Parathyroid adenoma (tissue), 2 donors: ENCODE measurements at regions not wholly inside any gene's neighbourhood (a gene's known extent, or its start where the extent isn't known, plus 50 kb on each side); places are given as distances from the start of the nearest gene placed in this dataset.
"Not testable (repeated sequence)": the region's sequence is repeated elsewhere in the genome, so short reads cannot be mapped to it uniquely, and the experiment has no call there.

Source experiments
- H2AFZ ChIP-seq: fragments of 300-600 bp; sonication (generic); one replicate; pipeline ENCODE4 v1.7.0; 2017; ENCODE audit warnings: antibody characterized with exemption, mild to moderate bottlenecking
- H3K27ac ChIP-seq: fragments of 300-600 bp; sonication (generic); one replicate; pipeline ENCODE4 v1.7.0; 2017
- H3K27me3 ChIP-seq: fragments of 300-600 bp; sonication (generic); one replicate; pipeline ENCODE4 v1.7.0; 2017; ENCODE audit warnings: low read length; ENCODE audit not compliant: control insufficient read depth, insufficient read depth
- H3K36me3 ChIP-seq: fragments of 300-600 bp; sonication (generic); one replicate; pipeline ENCODE4 v1.7.0; 2017; ENCODE audit warnings: low read length; ENCODE audit not compliant: control insufficient read depth, insufficient read depth
- H3K4me1 ChIP-seq: fragments of 300-600 bp; sonication (generic); one replicate; pipeline ENCODE4 v1.7.0; 2017; ENCODE audit warnings: control low read depth
- H3K4me2 ChIP-seq: fragments of 300-600 bp; sonication (generic); one replicate; pipeline ENCODE4 v1.7.0; 2017; ENCODE audit warnings: low read length
- H3K4me3 ChIP-seq: fragments of 300-600 bp; sonication (generic); one replicate; pipeline ENCODE4 v1.7.0; 2017; ENCODE audit warnings: low read depth, low read length
- H3K79me2 ChIP-seq: fragments of 300-600 bp; sonication (generic); one replicate; pipeline ENCODE4 v1.7.0; 2017; ENCODE audit warnings: control low read depth
- H3K9ac ChIP-seq: fragments of 300-600 bp; sonication (generic); one replicate; pipeline ENCODE4 v1.7.0; 2017; ENCODE audit warnings: mild to moderate bottlenecking
- H3K9me3 ChIP-seq: fragments of 300-600 bp; sonication (generic); one replicate; pipeline ENCODE4 v1.7.0; 2017; ENCODE audit warnings: low read length; ENCODE audit not compliant: control insufficient read depth
- TF ChIP-seq, protein P1 (sequence below): fragments of 300-600 bp; sonication (generic); IDR thresholded peaks from one replicate; pipeline ENCODE4 v1.7.0; 2017; ENCODE audit warnings: antibody characterized with exemption, mild to moderate bottlenecking
- donor health status: primary hyperparathyroidism.

DNA sequence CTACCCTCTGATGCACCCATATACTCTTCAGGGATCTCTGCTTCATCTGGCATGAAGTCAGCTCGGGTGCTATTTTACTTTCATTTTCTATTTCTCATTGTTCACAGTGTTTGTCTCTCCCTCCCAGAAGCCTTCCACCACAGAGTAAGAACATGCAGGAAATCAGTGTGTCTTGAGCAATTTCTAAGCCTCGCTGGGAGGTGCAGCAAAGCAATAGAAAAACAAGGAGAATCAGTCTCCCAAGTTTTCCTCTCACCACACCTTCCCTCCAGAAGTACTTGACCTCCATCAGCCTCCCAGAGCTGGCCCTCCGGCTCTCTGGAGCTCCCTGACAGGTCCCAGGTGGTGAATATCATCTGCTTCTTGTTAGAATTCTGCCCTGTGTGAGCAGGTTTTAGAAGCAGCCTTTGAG, 594.7 kb upstream of the CAMK1G start:
- Histone ChIP-seq H3K27ac (peak overlapping the region; percentile 15), H3K4me2 (peak overlapping the region; percentile 81), H3K36me3 (no peaks in the 10 kb centered on the region), H3K79me2 (no peaks in the 10 kb centered on the region), H3K9ac (no peak overlapping the region), H3K4me3 (peak overlapping the region; percentile 64), H3K9me3 (no peaks in the 10 kb centered on the region), H3K4me1 (no peaks in the 10 kb centered on the region), H3K27me3 (no peaks in the 10 kb centered on the region), H2AFZ (peak overlapping the region; percentile 53)
- TF ChIP-seq, protein P1, sequence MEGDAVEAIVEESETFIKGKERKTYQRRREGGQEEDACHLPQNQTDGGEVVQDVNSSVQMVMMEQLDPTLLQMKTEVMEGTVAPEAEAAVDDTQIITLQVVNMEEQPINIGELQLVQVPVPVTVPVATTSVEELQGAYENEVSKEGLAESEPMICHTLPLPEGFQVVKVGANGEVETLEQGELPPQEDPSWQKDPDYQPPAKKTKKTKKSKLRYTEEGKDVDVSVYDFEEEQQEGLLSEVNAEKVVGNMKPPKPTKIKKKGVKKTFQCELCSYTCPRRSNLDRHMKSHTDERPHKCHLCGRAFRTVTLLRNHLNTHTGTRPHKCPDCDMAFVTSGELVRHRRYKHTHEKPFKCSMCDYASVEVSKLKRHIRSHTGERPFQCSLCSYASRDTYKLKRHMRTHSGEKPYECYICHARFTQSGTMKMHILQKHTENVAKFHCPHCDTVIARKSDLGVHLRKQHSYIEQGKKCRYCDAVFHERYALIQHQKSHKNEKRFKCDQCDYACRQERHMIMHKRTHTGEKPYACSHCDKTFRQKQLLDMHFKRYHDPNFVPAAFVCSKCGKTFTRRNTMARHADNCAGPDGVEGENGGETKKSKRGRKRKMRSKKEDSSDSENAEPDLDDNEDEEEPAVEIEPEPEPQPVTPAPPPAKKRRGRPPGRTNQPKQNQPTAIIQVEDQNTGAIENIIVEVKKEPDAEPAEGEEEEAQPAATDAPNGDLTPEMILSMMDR = no peak

DNA sequence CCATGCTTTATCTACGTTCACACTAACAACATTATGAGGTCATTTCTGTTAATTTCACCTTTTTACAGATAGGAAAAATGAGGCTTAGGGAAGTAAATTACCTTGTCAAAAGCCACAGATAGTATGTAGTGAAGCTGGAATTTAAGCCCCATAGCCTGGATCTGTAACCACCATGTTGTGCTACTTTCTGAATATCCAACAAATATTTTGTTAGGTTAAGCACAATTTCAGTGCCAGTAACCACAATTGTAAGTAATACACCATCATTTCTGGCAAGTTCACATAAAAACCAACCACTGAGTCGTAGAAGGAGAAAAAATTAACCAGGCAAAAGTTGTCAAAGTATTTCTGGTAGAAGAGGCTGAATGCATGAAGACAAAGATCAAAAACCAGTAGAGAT, 593.1 kb upstream of the CAMK1G start:
- H3K27ac ChIP-seq = no peak overlapping the region
- no peaks in the 10 kb centered on the region for H3K79me2 ChIP-seq
- no peak overlapping the region for H3K9ac ChIP-seq
- no peak overlapping the region for H2AFZ ChIP-seq
- no peaks in the 10 kb centered on the region for H3K4me1 ChIP-seq
- no peak overlapping the region for H3K4me2 ChIP-seq
- TF ChIP-seq, protein P1 = no peak
- no peaks in the 10 kb centered on the region for H3K36me3 ChIP-seq
- no peak overlapping the region for H3K4me3 ChIP-seq
- H3K9me3 ChIP-seq = no peaks in the 10 kb centered on the region
- no peaks in the 10 kb centered on the region for H3K27me3 ChIP-seq

DNA sequence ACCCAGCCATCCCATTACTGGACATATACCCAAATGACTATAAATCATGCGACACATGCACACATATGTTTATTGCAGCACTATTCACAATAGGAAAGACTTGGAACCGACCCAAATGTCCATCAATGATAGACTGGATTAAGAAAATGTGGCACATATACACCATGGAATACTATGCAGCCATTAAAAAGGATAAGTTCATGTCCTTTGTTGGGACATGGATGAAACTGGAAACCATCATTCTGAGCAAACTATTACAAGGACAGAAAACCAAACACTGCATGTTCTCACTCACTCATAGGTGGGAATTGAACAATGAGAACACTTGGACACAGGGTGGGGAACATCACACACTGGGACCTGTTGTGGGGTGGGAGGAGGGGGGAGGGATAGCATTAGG, 586.5 kb upstream of the CAMK1G start:
- H2AFZ ChIP-seq, H3K4me3 ChIP-seq, H3K36me3 ChIP-seq, H3K27me3 ChIP-seq, H3K27ac ChIP-seq, H3K4me2 ChIP-seq, H3K79me2 ChIP-seq, H3K9me3 ChIP-seq, H3K9ac ChIP-seq, H3K4me1 ChIP-seq: not testable (repeated sequence)

DNA sequence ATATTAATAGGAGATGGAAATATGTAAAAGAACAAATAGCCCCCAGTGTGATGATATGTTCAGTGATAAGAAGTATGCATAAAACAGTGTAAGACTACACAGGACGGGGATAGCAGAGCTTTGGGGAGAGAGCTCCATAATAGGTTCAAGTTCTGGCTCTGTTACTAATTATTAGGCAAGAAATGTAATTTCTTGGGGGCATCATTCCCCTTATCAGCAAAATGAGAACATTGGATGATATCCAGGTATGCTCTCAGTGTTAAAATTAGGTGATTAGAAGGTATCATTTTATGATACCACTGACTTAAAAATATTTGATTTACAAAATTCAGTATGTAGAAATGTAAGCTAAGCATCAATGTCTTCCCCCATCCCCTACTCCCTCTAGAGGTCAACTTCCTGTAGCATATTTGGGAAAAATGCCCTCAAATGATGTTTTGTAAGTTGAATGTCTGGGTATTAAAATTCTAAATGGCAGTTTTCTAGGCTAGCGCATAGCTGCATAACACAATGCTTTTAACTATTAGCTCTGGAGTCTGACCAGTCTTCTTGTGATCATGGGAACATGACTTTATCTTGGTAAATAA, 585.7 kb upstream of the CAMK1G start:
- Histone ChIP-seq H3K79me2 (no peaks in the 10 kb centered on the region), H3K27ac (no peak overlapping the region), H3K4me2 (no peak overlapping the region), H3K4me3 (no peak overlapping the region), H3K9ac (no peak overlapping the region), H2AFZ (no peak overlapping the region), H3K9me3 (no peaks in the 10 kb centered on the region), H3K36me3 (no peaks in the 10 kb centered on the region), H3K27me3 (no peaks in the 10 kb centered on the region), H3K4me1 (no peaks in the 10 kb centered on the region)
- TF ChIP-seq, protein P1 = no peak

DNA sequence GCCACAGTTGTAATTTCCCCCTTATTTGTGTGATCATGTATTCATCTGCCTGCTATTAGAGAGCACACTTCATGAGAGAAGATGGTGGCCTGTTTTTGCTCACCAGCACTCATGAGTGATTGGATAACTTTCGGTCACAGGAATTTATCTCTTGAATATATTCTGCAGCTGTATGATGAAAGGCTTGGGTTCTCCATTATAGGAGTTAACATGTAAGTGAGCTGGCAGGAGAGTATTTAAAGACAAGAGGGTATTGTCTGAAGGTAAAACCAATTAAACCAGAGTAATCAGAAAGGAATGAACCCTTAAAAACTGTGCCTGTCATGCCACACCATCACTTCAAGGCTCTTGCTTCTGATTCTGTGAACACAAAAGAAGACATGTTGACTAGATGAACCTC, 574.9 kb upstream of the CAMK1G start:
- Histone ChIP-seq H2AFZ (no peak overlapping the region), H3K27me3 (no peaks in the 10 kb centered on the region), H3K36me3 (no peaks in the 10 kb centered on the region), H3K4me1 (no peaks in the 10 kb centered on the region), H3K4me2 (no peak overlapping the region), H3K9me3 (no peaks in the 10 kb centered on the region), H3K79me2 (no peaks in the 10 kb centered on the region), H3K4me3 (no peak overlapping the region), H3K27ac (no peak overlapping the region), H3K9ac (no peak overlapping the region)
- TF ChIP-seq, protein P1 = no peak
